Prostate gland (tissue), 2 donors: ENCODE measurements at regions not wholly inside any gene's neighbourhood (a gene's known extent, or its start where the extent isn't known, plus 50 kb on each side); places are given as distances from the start of the nearest gene placed in this dataset.

Source experiments
- DNase-seq: peaks from one replicate; pipeline ENCODE4 v3.0.0-alpha.2; 2019; ENCODE audit warnings: low spot score
- H3K27ac ChIP-seq, 2 donors: fragments of 200-600 bp; sonication (generic); 2 replicates each; pipeline ENCODE4 v1.5.1; 2017 to 2019
- H3K27me3 ChIP-seq: fragments of 200-600 bp; sonication (generic); replicated peaks from 2 replicates; pipeline ENCODE4 v1.5.1; 2019; ENCODE audit not compliant: insufficient read depth
- H3K36me3 ChIP-seq, 2 donors: fragments of 200-600 bp; sonication (generic); 1 replicate in 1 of 2; 2 replicates in 1 of 2; pipeline versions ENCODE4 v1.5.1 to v1.8.1; 2017 to 2019
- H3K4me1 ChIP-seq: fragments of 200-600 bp; sonication (generic); replicated peaks from 2 replicates; pipeline ENCODE4 v1.5.1; 2019
- H3K4me3 ChIP-seq, 2 donors: fragments of 200-600 bp; sonication (generic); 2 replicates each; pipeline ENCODE4 v1.5.1; 2017 to 2019
- H3K9me3 ChIP-seq: fragments of 200-600 bp; sonication (generic); 2 replicates; pipeline ENCODE4 v1.5.1; 2017
- CTCF ChIP-seq, 4 experiments: fragments of 200-600 bp in 2 of 4; fragments of 450-650 bp in 2 of 4; sonication (generic) in 2 of 4; IDR thresholded peaks; 1 replicate in 3 of 4; 2 replicates in 1 of 4; pipeline ENCODE4 v1.5.1; 2016 to 2019; ENCODE audit warnings: antibody characterized with exemption in 4 of 4, mild to moderate bottlenecking in 2 of 4, moderate library complexity in 2 of 4
- POLR2A ChIP-seq: fragments of 450-650 bp; IDR thresholded peaks from one replicate; pipeline ENCODE4 v1.6.1; 2016; ENCODE audit warnings: antibody characterized with exemption, mild to moderate bottlenecking
- POLR2AphosphoS5 ChIP-seq: sonication (generic); formaldehyde crosslinking; IDR thresholded peaks from one replicate; pipeline ENCODE4 v1.6.1; 2017; ENCODE audit warnings: antibody characterized with exemption
- WGBS: methylation state at CpG from one replicate; pipeline ENCODE4 v1.1.5; 2018; 5-methylcytosine and 5-hydroxymethylcytosine counted together
- intact Hi-C: fragments of 100-400 bp; cut with DNase I; formaldehyde crosslinking; loops from one replicate; pipeline ENCODE4 v1.14.2; 2022

- Histone ChIP-seq H3K36me3 (no peaks in the 10 kb centered on the region), H3K4me3 (no peak overlapping the region), H3K9me3 (no peaks in the 10 kb centered on the region), H3K27ac (no peak overlapping the region), H3K4me1 (no peaks in the 10 kb centered on the region), H3K27me3 (no peaks in the 10 kb centered on the region)
- DNase-seq: no peak
- 55% methylated on average over 1 of the region's 1 CpG for WGBS
- TF ChIP-seq POLR2A (no peak), CTCF (IDR thresholded peaks at IDR 0.05) (no peak), POLR2AphosphoS5 (no peak)
- intact Hi-C loops: no loop called here
Measured at GRCh38 chr10:85362401-85362800, 1004.2 kb downstream of the GRID1 start.

GRCh38 chr10:85377029-85377806, 989.4 kb downstream of the GRID1 start:
- no peak for TF ChIP-seq CTCF (IDR thresholded peaks at IDR 0.05)
- TF ChIP-seq POLR2A: no peak
- H3K36me3 ChIP-seq: no peaks in the 10 kb centered on the region
- intact Hi-C loops: no loop called here
- H3K9me3 ChIP-seq: no peaks in the 10 kb centered on the region
- H3K4me1 ChIP-seq: no peaks in the 10 kb centered on the region
- no peaks in the 10 kb centered on the region for H3K27me3 ChIP-seq
- no peak overlapping the region for H3K4me3 ChIP-seq
- DNase-seq: no peak
- 89% methylated on average over 10 of the region's 10 CpGs for WGBS
- H3K27ac ChIP-seq: no peak overlapping the region

GRCh38 chr10:85379338-85379737, 987.3 kb downstream of the GRID1 start:
- Histone ChIP-seq H3K4me1 (no peaks in the 10 kb centered on the region), H3K27ac (no peak overlapping the region), H3K4me3 (no peak overlapping the region), H3K9me3 (no peaks in the 10 kb centered on the region), H3K36me3 (no peaks in the 10 kb centered on the region), H3K27me3 (no peaks in the 10 kb centered on the region)
- 94% methylated on average over 3 of the region's 3 CpGs for WGBS
- TF ChIP-seq POLR2AphosphoS5: no peak
- TF ChIP-seq CTCF (IDR thresholded peaks at IDR 0.05): no peak
- TF ChIP-seq POLR2A: no peak
- DNase-seq: no peak
- intact Hi-C loops: no loop called here

- Histone ChIP-seq H3K36me3 (no peaks in the 10 kb centered on the region), H3K4me3 (no peak overlapping the region), H3K27ac (no peak overlapping the region), H3K27me3 (no peaks in the 10 kb centered on the region), H3K9me3 (no peaks in the 10 kb centered on the region), H3K4me1 (no peaks in the 10 kb centered on the region)
- intact Hi-C loops: no loop called here
- TF ChIP-seq POLR2A: no peak
- TF ChIP-seq POLR2AphosphoS5: no peak
- TF ChIP-seq CTCF (IDR thresholded peaks at IDR 0.05): no peak
- 45% methylated on average over 1 of the region's 1 CpG for WGBS
- DNase-seq: no peak
Measured at GRCh38 chr10:85400981-85401695, 965.5 kb downstream of the GRID1 start.

- intact Hi-C loops: no loop called here
- no peaks in the 10 kb centered on the region for H3K27me3 ChIP-seq
- no peak for DNase-seq
- TF ChIP-seq POLR2AphosphoS5: no peak
- TF ChIP-seq POLR2A: no peak
- TF ChIP-seq CTCF (IDR thresholded peaks at IDR 0.05): no peak
- no peaks in the 10 kb centered on the region for H3K36me3 ChIP-seq
- no peak overlapping the region for H3K4me3 ChIP-seq
- 80% methylated on average over 1 of the region's 1 CpG for WGBS
- H3K27ac ChIP-seq: no peak overlapping the region
- H3K4me1 ChIP-seq: no peaks in the 10 kb centered on the region
- no peaks in the 10 kb centered on the region for H3K9me3 ChIP-seq
Measured at GRCh38 chr10:85402541-85402940, 964.1 kb downstream of the GRID1 start.
